ENCODE measurements at regions not wholly inside any gene's neighbourhood (a gene's known extent, or its start where the extent isn't known, plus 50 kb on each side); places are given as distances from the start of the nearest gene placed in this dataset.

DNA sequence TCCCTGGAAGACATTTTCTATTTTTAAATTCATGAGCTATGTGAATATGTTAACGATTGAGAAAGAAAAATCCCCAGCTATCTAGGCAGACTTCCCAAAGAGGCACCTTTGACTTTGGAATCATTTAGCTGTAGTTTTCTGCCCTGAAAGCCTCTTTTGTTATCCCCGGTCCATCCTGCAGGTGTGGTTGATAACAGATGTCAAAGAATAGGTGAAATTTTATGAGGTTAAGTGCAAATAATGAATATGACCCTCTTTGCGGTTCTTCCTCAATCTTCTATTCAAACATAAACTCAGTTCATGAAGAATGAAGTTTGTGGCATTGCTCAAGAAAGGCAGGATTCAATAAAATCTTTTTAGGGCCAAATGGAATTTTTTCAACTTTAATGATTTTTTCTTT is 51.6 kb upstream of the ATP8B1 start:
- Histone ChIP-seq H3K36me3 (ENCODE audit: control insufficient read depth in 2 of 2, extremely low read depth in 1 of 2, insufficient read depth in 2 of 2, low read length in 2 of 2) (no peaks in the 10 kb centered on the region), H3K79me2 (ENCODE audit: control insufficient read depth, insufficient read depth, low read length) (no peaks in the 10 kb centered on the region), H3K4me3 (replicated peaks in 1 of 3; ENCODE audit: insufficient read depth in 1 of 3, low read depth in 1 of 3, low read length in 3 of 3) (no peak overlapping the region), H2AFZ (ENCODE audit: low read depth, low read length) (no peak overlapping the region), H3K27me3 (ENCODE audit: control insufficient read depth in 2 of 2, insufficient read depth in 2 of 2, low read length in 2 of 2) (no peaks in the 10 kb centered on the region), H3K4me2 (ENCODE audit: insufficient read depth, low read length) (no peak overlapping the region), H3K9me3 (replicated peaks; ENCODE audit: control insufficient read depth, insufficient read depth, low read length) (no peaks in the 10 kb centered on the region), H4K20me1 (replicated peaks; ENCODE audit: control insufficient read depth, extremely low read depth, insufficient read depth, low read length) (no peaks in the 10 kb centered on the region), H3K27ac (ENCODE audit: insufficient read depth, low read depth, low read length) (no peak overlapping the region), H3K9me1 (replicated peaks; ENCODE audit: control insufficient read depth, extremely low read depth, insufficient read depth, low read length) (no peaks in the 10 kb centered on the region), H3K9ac (replicated peaks; ENCODE audit: extremely low read depth, insufficient read depth, low read length) (no peak overlapping the region), H3K4me1 (ENCODE audit: control insufficient read depth, extremely low read depth, insufficient read depth, low read length) (no peaks in the 10 kb centered on the region)
- DNase-seq (ENCODE audit: low read depth, low spot score) (no peak), FAIRE-seq (no peak)
- no peak for TF ChIP-seq POLR2A (IDR thresholded peaks at IDR 0.05; ENCODE audit: low read depth, low read length)
- TF ChIP-seq GATA2 (IDR thresholded peaks at IDR 0.05; ENCODE audit: insufficient read depth, insufficient read length, low read depth, low read length), result no peak
- no peak for TF ChIP-seq EZH2 (IDR thresholded peaks at IDR 0.05; ENCODE audit: borderline replicate concordance, low read depth, low read length, severe bottlenecking)
- no peak for TF ChIP-seq MAX (IDR thresholded peaks at IDR 0.05; ENCODE audit: insufficient read depth, insufficient read length)
- TF ChIP-seq FOS (IDR thresholded peaks at IDR 0.05; ENCODE audit: borderline replicate concordance, insufficient read depth, low read length), result no peak
- TF ChIP-seq CTCF (IDR thresholded peaks at IDR 0.05; ENCODE audit: extremely low read depth in 1 of 2, insufficient read depth in 1 of 2, low read depth in 1 of 2, low read length in 2 of 2), result no peak
- TF ChIP-seq POLR2AphosphoS5 (IDR thresholded peaks at IDR 0.05; ENCODE audit: insufficient read depth, low read depth, low read length), result no peak
- TF ChIP-seq MYC (IDR thresholded peaks at IDR 0.05; ENCODE audit: low read depth, low read length), result no peak
- TF ChIP-seq JUN (IDR thresholded peaks at IDR 0.05; ENCODE audit: borderline replicate concordance, insufficient read depth, insufficient read length, low read depth), result no peak
- CTCF ChIA-PET, result interaction anchor here (0.9 to 1.2 kb wide), 2 partner anchors 10 to 12 kb away, joined by 3 read pairs; no protein-coding TSS in a partner anchor
- POLR2A ChIA-PET, result no interaction called here
- no TSS peak for BruUV-seq (replicated peaks)
- dilution Hi-C loops (cut with MboI; ENCODE audit: extremely low pct_ligation_motif_present, low sequenced_read_pairs) (no loop called here), intact Hi-C loops (cut with micrococcal nuclease) (no loop called here)

Data from endothelial cell of umbilical vein (primary cell).